Loucy (cell line): ENCODE measurements at regions not wholly inside any gene's neighbourhood (a gene's known extent, or its start where the extent isn't known, plus 50 kb on each side); places are given as distances from the start of the nearest gene placed in this dataset.

Experiments
- EZH2phosphoT487 ChIP-seq: fragments of 200-600 bp; IDR thresholded peaks from 2 replicates; pipeline ENCODE4 v1.6.1; 2018; ENCODE audit warnings: antibody characterized with exemption, mild to moderate bottlenecking, moderate library complexity, borderline replicate concordance
- TF ChIP-seq, protein P1 (sequence below): fragments of 200-600 bp; sonication (generic); conservative IDR thresholded peaks from 2 replicates; pipeline ENCODE4 v1.5.1; 2014; ENCODE audit warnings: mild to moderate bottlenecking, antibody characterized with exemption, low read length

DNA sequence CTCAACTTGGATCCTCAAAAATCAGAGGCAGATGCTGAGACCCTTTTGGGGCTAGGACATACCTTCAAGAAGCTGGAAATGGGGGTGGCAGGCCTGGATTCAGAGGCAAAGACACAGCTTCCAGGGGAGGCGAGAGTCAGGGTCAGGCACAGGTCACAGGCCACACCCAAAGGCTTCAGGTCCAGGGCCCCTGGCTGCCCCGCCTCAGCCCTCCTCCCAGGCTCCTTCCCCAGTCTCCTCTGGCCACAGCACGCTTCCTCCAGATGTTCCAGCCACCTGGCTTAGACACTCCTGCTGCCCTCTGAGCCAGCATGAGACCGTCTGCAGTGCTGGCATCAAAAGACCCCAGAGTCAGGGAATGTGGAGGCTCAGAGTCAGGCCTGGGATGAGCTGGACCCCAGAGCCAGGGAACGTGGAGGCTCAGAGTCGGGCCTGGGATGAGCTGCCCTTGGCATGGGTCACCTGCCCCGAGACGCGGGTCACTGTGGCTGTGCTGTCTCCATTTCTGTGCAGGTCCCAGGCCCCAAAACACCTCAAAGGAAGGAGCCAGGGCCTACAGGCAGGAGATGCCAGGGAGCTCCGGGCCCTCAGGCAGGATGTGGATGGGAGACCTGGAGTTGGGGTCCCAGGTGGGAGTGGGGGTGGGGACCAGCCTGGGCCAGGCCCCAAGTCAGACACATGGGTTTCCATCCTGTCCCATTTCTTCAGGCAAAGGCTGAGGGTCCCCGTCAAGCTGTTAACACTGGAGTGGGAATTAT is 58.9 kb downstream of the DIO3 start:
- TF ChIP-seq, protein P1, sequence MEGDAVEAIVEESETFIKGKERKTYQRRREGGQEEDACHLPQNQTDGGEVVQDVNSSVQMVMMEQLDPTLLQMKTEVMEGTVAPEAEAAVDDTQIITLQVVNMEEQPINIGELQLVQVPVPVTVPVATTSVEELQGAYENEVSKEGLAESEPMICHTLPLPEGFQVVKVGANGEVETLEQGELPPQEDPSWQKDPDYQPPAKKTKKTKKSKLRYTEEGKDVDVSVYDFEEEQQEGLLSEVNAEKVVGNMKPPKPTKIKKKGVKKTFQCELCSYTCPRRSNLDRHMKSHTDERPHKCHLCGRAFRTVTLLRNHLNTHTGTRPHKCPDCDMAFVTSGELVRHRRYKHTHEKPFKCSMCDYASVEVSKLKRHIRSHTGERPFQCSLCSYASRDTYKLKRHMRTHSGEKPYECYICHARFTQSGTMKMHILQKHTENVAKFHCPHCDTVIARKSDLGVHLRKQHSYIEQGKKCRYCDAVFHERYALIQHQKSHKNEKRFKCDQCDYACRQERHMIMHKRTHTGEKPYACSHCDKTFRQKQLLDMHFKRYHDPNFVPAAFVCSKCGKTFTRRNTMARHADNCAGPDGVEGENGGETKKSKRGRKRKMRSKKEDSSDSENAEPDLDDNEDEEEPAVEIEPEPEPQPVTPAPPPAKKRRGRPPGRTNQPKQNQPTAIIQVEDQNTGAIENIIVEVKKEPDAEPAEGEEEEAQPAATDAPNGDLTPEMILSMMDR = no peak
- no peak for TF ChIP-seq EZH2phosphoT487
